RWPE1 (cell line): ENCODE measurements at regions not wholly inside any gene's neighbourhood (a gene's known extent, or its start where the extent isn't known, plus 50 kb on each side); places are given as distances from the start of the nearest gene placed in this dataset.

Experiments used
- CTCF ChIA-PET: fragments of 350-600 bp; sonication (Branson Sonifier 250); formaldehyde crosslinking; extraction: SDS; loops from one replicate; lab custom pipeline; 2021; lab: Yijun Ruan, JAX
- POLR2A ChIA-PET: fragments of 400-600 bp; formaldehyde crosslinking; extraction: SDS; loops from one replicate; lab custom pipeline; 2020; ENCODE audit warnings: antibody characterized with exemption; ENCODE audit not compliant: low non-redundant PET; lab: Yijun Ruan, JAX
- DNase-seq: peaks from one replicate; pipeline ENCODE4 v3.0.0; 2012; ENCODE audit warnings: low spot score
- H3K27ac ChIP-seq: fragments of 450-650 bp; 2 replicates; pipeline ENCODE4 v1.5.1; 2017
- TF ChIP-seq, protein P1 (sequence below): fragments of 450-650 bp; conservative IDR thresholded peaks from 2 replicates; pipeline ENCODE4 v1.5.1; 2017; ENCODE audit warnings: low read depth, mild to moderate bottlenecking

DNA sequence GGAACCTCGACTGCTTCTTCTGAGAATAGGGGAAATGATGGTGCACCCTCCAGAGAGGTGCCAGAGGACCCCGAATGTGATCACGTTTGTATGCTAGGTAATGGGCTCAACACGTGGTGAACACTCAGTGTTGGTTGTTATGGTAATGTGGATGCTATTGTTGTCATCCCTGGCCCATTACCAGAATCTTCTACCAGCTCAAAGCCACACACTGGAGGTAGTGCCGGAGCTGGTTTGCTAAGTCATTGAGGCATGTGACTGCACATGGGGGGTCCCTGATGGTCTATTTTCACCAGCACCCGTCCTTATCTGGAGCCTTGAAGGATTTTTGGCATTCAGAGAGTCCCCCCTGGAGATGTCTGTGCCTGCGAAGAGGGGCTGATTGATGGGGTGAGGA lies 119.1 kb upstream of the CD82 start:
- CTCF ChIA-PET = no interaction called here
- TF ChIP-seq, protein P1, sequence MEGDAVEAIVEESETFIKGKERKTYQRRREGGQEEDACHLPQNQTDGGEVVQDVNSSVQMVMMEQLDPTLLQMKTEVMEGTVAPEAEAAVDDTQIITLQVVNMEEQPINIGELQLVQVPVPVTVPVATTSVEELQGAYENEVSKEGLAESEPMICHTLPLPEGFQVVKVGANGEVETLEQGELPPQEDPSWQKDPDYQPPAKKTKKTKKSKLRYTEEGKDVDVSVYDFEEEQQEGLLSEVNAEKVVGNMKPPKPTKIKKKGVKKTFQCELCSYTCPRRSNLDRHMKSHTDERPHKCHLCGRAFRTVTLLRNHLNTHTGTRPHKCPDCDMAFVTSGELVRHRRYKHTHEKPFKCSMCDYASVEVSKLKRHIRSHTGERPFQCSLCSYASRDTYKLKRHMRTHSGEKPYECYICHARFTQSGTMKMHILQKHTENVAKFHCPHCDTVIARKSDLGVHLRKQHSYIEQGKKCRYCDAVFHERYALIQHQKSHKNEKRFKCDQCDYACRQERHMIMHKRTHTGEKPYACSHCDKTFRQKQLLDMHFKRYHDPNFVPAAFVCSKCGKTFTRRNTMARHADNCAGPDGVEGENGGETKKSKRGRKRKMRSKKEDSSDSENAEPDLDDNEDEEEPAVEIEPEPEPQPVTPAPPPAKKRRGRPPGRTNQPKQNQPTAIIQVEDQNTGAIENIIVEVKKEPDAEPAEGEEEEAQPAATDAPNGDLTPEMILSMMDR = no peak
- H3K27ac ChIP-seq = no peak overlapping the region
- POLR2A ChIA-PET = interaction anchor here (0.6 kb wide), 1 partner anchor 18 kb away, joined by 6 read pairs; no protein-coding TSS in a partner anchor
- DNase-seq = no peak

DNA sequence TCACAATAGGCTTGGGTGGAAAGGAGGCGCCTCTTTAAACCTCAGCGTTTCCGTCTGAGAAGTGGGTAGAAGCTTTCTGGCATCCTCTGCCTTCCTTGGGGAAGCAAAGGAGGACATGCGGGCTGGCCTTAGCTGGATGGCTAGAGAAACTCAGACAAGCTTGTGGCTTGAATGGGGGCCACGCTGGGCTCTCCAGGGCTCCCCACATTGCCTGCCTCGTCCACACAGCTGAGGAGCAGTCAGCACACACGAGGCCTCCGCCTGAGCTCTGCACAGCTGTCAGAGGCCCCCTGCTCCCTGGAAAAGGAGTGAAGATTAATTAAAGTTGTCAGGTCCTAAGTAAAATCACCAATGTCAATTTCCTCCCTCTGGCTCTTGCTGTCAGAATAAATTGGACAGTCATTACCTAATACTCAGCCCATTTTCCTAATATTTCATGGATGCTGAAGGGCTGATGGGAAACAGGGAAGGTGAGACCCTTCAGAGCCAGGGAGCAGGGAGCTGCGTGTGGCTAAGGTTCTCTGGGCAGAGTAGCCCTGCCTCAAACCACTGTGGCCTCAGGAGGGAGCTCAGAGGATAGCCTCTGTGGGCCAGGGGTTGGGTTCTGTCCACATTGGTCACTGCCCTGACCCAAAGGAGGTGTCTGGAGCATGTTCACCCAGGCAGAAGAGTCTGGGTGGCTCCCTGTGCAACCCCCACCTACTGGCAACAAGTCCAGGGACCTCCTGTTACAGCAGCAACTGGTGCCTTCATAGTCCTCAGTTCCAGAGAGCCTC lies 118.3 kb upstream of the CD82 start:
- TF ChIP-seq, protein P1 = no peak
- CTCF ChIA-PET = no interaction called here
- H3K27ac ChIP-seq = no peak overlapping the region
- no peak for DNase-seq
- POLR2A ChIA-PET = interaction anchor here (0.6 kb wide), 1 partner anchor 19 kb away, joined by 6 read pairs; no protein-coding TSS in a partner anchor

DNA sequence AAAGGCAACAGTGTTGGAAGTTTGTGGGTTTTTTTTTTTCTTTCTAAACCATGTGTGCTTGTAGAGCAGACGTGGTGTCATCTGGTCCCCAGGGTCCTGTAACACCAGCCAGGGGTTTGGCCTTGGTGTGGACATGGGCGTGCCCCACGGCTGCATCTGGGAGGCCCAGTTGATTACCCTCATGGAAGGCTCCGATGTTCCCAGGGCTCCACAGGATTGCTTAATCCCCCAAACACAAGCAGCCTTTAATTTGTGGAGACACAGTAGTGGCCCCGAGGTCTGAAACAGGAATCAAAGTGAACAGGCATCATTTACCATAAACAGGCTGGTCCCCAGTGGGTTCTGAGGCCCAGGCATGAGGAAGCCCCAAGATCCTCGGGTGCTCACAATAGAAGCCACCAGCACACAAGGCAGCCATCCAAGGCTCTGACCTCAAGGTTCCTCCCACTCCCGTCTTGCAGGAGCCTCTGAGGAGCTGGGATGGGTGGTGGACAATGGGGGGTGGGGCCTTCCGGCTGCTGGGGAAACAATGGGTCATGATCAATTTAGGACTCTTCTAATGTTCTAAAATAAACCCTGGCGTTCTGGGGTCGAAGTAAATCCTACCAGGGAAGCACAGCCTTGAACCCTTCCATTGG lies 115.0 kb upstream of the CD82 start:
- ChIA-PET POLR2A (no interaction called here), CTCF (no interaction called here)
- no peak for DNase-seq
- no peak overlapping the region for H3K27ac ChIP-seq
- TF ChIP-seq, protein P1 = no peak

DNA sequence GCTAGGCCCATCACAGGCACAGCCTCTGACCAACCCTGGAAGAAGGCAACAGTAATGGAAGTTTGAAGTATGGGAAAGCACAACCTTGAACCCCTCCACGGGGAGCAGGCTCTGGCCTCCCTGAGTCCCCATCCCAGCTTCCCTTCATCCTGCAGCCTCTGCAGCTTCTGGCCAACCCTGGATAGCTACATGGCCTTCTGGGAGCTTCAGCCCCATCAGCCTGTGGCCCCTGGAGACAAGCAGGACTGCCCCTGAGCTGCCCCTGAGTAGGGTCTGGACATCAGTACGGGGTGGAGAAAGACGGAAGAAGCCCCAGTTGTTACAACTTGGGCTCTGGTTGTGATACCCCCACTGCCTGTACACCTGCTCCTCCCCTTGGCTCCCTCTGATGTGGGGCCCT lies 113.8 kb upstream of the CD82 start:
- no peak for DNase-seq
- ChIA-PET CTCF (no interaction called here), POLR2A (no interaction called here)
- TF ChIP-seq, protein P1 = no peak
- H3K27ac ChIP-seq = no peak overlapping the region

DNA sequence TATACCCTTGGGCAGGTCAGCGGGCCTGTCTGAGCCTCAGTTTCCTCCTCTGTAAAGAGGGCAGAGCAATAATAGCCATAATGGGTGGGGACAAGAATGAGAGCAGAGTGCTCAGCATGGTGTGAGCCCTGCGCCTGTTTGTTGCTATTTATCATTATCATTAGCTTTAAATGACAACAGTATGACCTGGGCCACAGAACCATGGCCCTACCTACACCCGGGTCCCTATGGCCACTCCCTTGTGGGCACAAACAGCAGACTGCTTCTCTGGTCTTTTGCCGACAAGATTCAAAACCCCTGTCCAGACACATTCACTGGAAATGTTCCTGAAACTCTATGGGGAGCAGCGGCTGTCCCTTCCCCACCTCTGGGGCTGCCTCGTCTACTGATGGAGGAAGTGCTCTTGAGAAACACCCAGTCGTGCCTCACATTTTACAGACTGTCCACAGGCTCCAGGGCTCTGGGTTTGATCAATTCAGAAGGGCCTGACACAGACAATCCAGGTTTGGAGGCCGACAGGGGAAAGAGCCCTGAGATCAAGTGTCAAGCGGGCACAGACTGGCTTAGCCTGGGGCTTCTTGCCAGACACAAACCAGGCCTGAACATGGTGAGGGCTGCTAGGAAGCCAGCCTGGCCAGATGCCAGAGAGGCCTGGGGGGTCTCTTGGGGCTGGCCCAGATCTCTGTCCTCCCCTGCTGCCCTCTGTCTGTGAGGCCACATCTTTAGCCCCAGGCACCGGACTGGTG lies 112.5 kb upstream of the CD82 start:
- no peak for DNase-seq
- CTCF ChIA-PET = no interaction called here
- no peak overlapping the region for H3K27ac ChIP-seq
- TF ChIP-seq, protein P1 = no peak
- POLR2A ChIA-PET = no interaction called here

DNA sequence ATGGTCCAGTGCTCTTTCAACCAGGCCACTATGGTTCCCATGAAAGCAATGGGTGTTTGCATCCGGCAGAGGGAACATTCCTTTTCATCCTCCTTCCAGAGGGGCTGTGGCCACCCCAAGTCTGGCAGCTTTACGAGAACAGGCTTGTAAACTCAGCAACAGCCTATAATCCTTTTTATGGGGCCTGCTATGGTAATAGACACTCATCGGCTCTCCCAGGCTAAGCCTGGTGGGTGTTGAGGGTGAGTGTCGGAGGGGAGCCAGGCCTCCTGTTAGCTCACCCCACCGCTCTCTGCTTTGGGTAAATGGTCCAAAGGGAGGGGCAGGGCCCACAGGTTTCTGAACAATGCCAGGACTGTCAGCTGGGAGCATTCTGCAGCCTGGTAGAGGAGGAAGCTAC lies 111.6 kb upstream of the CD82 start:
- no peak for DNase-seq
- H3K27ac ChIP-seq = no peak overlapping the region
- ChIA-PET CTCF (interaction anchor here (0.6 to 0.7 kb wide), 2 partner anchors 10 to 52 kb away, joined by 3 to 5 read pairs; no protein-coding TSS in a partner anchor), POLR2A (no interaction called here)
- TF ChIP-seq, protein P1 = no peak
